ENCODE measurements at regions not wholly inside any gene's neighbourhood (a gene's known extent, or its start where the extent isn't known, plus 50 kb on each side); places are given as distances from the start of the nearest gene placed in this dataset.
A peak's percentile ranks its signal among the peaks of the same experiment; 100 is the strongest.

DNA sequence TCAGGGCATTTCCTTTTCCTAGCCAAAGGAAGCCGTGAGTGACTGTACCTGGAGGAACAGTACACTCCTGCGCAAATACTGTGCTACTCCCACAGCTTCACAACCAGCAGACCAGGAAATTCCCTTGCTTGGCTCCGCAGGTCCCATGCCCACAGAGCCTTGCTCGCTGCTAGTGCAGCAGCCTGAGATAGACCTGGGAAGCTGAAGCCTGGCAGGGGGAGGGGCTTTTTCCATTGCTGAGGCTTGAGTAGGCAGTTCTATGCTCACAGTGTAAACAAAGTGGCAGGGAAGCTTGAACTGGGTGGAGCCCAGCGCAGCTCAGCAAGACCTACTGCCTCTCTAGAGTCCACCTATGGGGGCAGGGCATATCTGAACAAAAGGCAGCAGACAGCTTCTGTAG lies 291.2 kb downstream of the HGF start (continued):
- TF ChIP-seq CEBPB (IDR thresholded peaks at IDR 0.05; ENCODE audit: borderline replicate concordance, low read depth, low read length) (no peak), ZNF574 (CRISPR knock-in tag; IDR thresholded peaks at IDR 0.05) (0 out of 2 replicates have a peak, but pooled peaks have one; percentile 29), ATF1 (CRISPR knock-in tag; IDR thresholded peaks at IDR 0.05) (no peak), NFATC3 (CRISPR knock-in tag; IDR thresholded peaks at IDR 0.05) (no peak), ZNF597 (CRISPR knock-in tag; IDR thresholded peaks at IDR 0.05) (no peak), ZNF280B (CRISPR knock-in tag; IDR thresholded peaks at IDR 0.05; ENCODE audit: borderline replicate concordance) (no peak), HMG20B (CRISPR knock-in tag; conservative IDR thresholded peaks at IDR 0.05) (no peak), DPF2 (CRISPR knock-in tag; IDR thresholded peaks at IDR 0.05; ENCODE audit: borderline replicate concordance, low read depth) (no peak), PAXIP1 (CRISPR knock-in tag; conservative IDR thresholded peaks at IDR 0.05) (peak; percentile 30; the same call in 1 of the 2 replicates), FOXA1 (IDR thresholded peaks at IDR 0.05) (no peak), FOXA1 (CRISPR knock-in tag; IDR thresholded peaks at IDR 0.05) (peak; percentile 76), ETS1 (CRISPR knock-in tag; IDR thresholded peaks at IDR 0.05) (no peak), ARNTL (CRISPR knock-in tag; IDR thresholded peaks at IDR 0.05) (no peak)
- TF ChIP-seq, protein P1, sequence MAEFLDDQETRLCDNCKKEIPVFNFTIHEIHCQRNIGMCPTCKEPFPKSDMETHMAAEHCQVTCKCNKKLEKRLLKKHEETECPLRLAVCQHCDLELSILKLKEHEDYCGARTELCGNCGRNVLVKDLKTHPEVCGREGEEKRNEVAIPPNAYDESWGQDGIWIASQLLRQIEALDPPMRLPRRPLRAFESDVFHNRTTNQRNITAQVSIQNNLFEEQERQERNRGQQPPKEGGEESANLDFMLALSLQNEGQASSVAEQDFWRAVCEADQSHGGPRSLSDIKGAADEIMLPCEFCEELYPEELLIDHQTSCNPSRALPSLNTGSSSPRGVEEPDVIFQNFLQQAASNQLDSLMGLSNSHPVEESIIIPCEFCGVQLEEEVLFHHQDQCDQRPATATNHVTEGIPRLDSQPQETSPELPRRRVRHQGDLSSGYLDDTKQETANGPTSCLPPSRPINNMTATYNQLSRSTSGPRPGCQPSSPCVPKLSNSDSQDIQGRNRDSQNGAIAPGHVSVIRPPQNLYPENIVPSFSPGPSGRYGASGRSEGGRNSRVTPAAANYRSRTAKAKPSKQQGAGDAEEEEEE (CRISPR knock-in tag; IDR thresholded peaks at IDR 0.05; ENCODE audit: borderline replicate concordance), result no peak

All from HepG2 (cell line).